HG02943 (cell line): ENCODE measurements at regions not wholly inside any gene's neighbourhood (a gene's known extent, or its start where the extent isn't known, plus 50 kb on each side); places are given as distances from the start of the nearest gene placed in this dataset.
"Not testable (repeated sequence)": the region's sequence is repeated elsewhere in the genome, so short reads cannot be mapped to it uniquely, and the experiment has no call there.

ENCODE experiments used
- ATAC-seq: cut with Tn5 transposase; IDR thresholded peaks from one replicate; pipeline ENCODE4 v1.9.1; 2021; ENCODE audit warnings: mild to moderate bottlenecking, low read depth, moderate library complexity; ENCODE audit not compliant: unreplicated experiment

GRCh38 chr2:150274108-150274507, 213.4 kb downstream of the RND3 start:
- ATAC-seq: no peak

DNA sequence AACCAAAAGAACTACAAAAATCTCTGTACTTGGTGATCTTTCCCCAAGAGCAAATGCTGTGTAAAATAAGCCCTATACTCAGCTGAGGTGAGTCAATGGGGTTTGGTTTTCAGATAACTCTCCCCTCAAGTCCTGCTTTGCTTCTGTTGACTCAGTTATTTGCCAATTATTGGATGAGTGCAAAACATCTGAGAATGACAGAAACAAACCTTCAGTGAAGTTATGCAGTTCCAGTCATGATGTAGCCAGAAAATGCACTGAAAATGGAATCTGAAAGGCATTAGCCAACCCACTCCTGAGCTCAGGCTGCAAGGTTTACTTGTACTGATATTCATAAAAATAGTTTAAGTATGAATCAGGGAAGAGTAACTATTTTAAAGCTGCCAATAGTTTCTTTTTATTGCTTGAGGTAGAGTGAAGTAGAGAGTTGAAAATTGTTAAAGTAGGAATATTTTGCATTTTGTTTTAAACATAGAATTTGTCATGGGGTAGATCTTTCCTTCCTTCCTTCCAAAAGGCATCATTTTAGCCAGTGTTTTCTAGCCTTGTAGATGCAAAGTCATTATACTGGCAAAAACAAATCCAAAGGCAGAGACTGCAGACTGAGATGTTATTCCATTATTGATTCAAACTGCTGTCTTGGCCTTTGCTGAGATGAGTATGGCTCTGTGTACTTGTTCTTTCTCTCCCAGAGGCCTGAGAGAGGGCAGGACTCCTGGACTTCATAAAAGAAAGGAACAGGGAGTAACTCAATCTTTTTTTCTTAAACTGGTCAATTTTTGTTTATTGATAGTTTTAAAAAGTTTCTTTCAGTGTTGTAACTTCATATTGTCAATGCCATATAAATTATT, 215.3 kb downstream of the RND3 start:
- ATAC-seq: no peak

- ATAC-seq: no peak
Observed at GRCh38 chr2:150267651-150268415, 219.6 kb downstream of the RND3 start.

DNA sequence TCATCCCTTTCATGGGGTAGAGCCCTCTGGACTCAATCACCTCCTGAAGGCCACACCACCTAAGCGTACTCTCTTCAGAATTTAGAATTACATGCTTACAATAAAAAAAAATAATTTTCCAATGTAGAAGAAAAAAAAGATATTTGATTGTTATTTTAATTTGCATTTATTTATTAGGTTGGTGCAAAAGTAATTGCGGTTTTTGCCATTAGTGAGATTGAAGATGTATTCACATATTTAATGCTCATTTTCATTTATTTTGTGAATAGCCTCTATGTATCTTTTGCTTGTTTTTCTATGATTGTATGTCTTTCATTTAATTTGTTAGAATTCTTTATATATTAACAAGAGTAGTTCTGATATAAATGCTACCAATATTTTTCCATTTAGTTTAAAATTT, 220.5 kb downstream of the RND3 start:
- ATAC-seq: no peak

DNA sequence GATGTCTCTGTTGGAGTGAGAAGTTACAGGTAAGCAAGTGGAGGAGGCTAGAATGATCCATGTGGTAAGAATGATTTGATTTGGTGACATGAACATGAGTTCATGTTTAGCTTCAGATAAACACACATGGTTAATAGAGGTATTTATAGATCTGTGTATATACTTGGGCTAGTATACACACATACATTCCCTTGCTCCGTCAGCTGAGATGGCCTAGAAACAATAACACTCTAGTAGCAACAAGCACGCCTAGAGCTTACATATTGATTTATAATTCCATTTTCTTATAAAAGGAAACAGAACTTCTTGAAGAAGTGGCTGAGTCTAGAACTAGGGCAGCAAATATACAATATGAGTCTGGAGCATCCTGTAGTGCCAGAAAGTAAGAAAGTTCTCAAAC, 223.0 kb downstream of the RND3 start:
- ATAC-seq: no peak

GRCh38 chr2:150261691-150262090, 225.8 kb downstream of the RND3 start:
- ATAC-seq: no peak

DNA sequence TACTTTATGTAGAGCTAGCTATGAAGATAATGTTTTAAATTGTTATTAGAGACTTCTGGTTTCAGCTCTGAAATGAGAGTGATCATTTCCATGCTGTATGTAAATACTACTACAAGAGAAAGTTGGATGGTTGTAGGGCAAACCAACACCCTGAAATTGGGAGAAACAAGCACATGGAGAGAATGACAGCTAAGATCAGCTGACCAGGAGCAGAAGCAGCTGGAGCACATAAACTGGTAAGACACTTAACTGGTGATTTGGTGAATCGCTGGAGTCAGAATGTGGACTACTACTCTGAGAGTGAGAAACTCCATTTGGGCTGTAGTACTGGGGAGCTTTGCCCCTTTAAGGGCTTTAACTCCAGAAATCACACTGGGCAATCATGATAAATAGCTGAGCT, 226.8 kb downstream of the RND3 start:
- ATAC-seq: no peak

DNA sequence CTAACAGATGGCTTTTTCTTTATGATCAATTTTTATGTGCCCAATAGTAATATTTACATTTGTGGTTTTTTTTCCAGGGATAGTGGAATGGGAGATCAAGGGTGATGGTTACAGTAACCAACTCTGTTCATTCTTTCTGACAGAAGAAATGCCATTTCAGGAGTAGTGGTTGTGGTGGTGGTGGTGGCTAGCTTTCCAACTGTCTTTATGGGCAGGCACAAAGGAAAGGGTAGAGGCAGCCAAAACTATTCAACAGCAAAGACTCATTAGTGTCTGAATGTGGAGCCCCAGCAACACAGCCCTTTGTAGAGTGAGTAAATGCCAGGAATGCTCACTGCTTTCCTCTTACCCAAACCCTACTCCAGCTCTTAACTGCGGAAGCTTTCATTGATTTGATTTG, 227.7 kb downstream of the RND3 start:
- ATAC-seq: no peak

DNA sequence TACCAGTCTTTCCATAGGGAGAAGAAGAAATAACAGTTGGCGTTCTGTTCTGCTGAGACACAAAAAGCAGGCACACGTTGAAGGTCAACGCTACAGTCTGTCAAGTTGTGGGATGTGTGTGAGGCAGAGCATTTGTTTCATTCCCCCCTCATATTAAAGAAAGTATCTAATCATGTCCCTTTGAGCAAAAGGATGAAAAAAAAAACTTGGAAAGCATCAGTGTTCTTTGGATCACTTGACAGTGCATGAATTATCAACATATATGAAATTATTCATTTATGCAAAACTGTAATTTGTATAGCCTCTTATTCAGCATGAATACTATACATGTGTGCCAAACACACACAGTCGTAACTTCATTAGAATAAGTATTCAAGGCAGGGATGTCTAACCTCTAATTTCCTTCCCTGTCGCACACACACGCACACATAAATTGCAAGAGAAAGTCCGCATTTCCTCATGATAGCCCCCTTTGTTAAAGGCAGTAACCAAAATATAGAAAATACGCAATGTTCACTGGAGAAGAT, 228.6 kb downstream of the RND3 start:
- no peak for ATAC-seq

DNA sequence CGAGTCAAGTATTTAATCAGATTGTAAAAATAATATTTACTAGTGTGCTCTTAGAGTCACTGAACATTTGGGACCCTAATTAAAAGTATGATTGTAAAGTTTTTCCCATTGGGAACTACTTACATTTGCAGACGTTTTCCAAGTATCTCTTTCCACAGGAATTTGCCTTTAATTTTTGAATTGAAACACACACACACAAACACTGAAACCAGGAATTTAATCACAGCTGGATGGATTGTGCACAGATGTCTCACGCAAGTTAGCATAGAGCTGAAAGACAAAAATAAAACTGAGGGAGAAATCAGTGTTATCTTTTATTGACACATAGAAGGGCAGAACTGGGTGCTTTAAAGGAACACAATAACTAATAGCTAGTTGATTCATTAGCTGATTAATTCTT, 230.7 kb downstream of the RND3 start:
- no peak for ATAC-seq

- ATAC-seq: no peak
Observed at GRCh38 chr2:150255528-150255927, 231.9 kb downstream of the RND3 start.

- ATAC-seq: not testable (repeated sequence)
Observed at GRCh38 chr2:150249735-150250134, 237.7 kb downstream of the RND3 start.

GRCh38 chr2:150247481-150247880, 240.0 kb downstream of the RND3 start:
- no peak for ATAC-seq

DNA sequence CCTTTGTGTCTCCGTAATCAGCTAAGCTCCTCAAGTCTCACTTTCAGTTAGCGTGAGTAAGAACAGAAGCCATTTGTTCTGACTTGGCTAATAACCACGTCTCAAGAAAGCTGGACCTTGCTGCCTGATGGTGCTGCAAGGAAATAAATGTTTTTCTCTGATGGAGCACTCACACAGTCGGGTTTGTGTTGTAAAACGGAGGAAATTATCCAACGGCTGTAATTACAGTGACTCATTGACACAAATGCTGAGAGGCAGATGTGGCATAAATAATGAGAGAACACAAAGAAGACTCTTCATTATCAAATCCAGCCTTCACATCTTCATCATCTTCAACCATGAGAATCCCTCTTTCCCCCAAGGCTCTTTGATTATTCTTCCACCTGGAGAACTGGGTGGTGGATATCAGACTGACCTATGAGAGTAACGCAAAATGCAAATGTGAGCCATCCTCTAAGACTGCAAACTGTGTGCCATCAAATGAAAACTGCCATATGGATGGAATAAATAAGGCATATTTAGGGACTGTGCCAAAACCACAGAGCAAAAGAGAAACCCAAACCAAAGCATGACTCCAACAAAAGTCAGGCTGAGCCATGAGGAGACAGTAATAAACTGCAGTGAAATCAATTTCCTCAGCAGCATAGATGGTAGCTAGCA, 252.6 kb downstream of the RND3 start:
- ATAC-seq: no peak

DNA sequence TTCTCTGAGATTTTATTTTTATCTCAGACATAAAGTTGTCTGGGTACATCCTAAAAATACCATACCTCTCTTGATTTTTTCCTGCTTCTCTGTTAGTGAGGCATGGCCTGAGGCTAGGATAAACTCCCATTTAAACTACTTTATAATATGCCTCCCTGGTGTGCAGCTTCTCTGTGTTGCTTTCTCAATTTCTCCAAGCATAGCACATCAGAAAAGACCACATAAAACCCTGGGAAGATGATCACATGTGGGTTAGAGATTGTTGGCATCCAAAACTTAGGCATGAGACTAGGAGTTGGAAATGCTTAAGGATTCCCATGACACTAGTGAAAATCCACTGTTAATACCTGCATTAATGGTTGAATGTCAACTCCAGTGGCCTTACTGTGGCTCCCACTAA, 254.6 kb downstream of the RND3 start:
- ATAC-seq: no peak

- no peak for ATAC-seq
Observed at GRCh38 chr2:150232321-150232720, 255.1 kb downstream of the RND3 start.

GRCh38 chr2:150230616-150231015, 256.9 kb downstream of the RND3 start:
- ATAC-seq: no peak

DNA sequence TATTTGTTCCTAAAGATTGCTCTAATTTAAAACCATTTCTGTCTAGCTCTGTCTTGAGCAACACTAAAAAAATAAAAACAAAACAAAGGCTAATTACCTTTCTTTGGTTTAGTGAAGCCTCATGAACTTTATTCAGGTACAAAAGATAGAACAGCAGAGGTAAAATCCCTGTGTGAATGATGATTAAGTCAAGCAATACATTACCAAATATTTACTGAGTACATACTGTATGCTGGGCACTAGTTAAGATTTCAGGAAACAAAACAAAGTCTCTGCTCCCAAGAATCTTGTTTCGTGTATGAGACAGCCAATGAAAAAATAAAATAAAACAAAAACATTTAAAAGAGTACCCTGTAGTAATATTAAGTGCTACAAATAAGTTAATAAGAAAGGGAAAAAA, 257.5 kb downstream of the RND3 start:
- no peak for ATAC-seq

DNA sequence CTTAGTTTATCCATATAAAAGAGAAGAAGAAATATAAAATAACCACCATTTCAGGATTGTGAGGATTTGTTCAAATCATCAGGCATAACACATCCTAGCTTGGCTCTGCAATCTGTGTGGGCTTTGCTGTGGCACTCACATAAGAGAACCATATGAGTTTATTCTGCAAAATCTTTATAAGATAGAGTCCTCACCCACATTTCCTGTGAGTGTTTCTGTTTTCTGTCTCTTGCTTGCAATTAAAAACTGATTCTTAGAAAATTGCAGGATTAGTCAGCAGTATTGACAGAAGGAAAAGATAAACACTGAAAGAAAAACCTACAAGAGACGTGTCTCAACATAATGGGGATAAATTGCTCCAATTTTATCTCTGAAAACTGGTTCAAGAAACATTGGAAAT, 258.5 kb downstream of the RND3 start:
- ATAC-seq: no peak

- ATAC-seq: no peak
Observed at GRCh38 chr2:150225030-150225429, 262.4 kb downstream of the RND3 start.

DNA sequence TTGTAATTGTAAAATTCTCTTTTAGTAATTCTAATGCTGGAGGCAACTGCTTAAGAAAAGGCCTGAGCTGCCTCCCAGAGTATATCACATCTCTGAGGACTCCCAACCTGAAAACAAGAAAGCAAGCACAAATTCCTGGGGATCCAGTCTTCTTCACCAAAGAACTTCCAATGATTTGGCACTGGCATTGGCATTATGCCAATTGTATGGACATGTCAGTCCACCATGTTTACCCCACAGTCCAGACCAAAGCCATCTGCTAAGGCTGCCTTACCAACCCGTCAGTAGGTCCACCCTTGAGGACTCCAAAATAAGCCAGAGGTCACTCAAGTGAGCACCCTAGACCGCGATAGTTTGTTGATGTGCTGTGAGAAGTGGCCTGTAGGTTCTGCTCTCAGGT, 263.1 kb downstream of the RND3 start:
- ATAC-seq: no peak
